ENCODE measurements at regions not wholly inside any gene's neighbourhood (a gene's known extent, or its start where the extent isn't known, plus 50 kb on each side); places are given as distances from the start of the nearest gene placed in this dataset.

DNA sequence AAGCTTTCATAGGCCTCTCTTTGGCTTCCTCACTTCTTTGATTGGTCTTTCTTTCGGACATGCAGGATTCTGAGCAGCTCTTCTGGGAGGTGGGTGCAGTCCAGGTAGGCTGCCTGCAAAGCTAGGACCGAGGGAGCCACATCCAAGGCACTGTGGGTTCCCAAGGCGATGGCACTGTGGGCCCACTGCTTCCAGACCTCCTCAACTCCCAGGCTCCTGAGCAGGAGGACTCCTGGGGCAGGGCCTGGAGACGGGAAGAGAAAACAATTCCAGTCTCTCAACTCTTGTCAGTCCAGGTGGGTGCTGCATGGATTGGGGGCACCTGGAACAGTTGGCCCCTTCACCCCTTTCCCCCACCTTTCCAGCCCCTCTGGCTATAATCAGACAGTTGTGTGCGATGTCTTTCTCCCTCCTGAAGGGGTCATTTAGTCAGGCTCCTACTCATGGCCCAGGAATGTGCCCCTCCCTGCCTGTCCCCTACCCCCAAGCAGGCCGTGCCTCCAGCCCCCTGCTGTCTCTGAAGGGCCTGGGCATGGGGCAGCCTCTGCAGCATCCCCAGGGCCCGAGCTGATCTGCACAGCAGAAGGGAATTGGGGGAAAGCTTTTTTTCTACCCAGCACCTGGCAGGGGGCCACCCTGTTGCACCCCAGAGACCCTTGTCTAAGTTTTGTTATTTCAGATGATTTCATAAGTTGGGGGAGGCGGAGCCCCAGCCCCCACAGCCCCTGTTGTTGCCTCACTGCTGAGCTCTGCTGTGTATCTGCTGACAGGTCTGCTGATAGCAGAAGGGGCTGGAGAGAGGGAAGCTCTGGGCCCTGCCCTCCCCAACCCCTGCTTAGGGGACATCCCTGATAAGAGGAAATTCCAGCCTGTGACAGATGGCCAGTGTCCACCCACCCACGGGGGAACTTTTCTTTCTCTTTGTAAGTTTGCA, 330.3 kb downstream of the SEC14L1 start:
- H2AK5ac ChIP-seq (ENCODE audit: low read depth, low read length): peak overlapping the region; percentile 75; the same call in 1 of the 2 replicates
- H3K18ac ChIP-seq (ENCODE audit: extremely low read depth, low read length): peak overlapping the region; percentile 73
- peak overlapping the region; percentile 76; the same call in 1 of the 2 replicates for H3K27ac ChIP-seq (ENCODE audit: low read depth, low read length)
- peaks cover 28% of the 10 kb centered on the region for H3K79me1 ChIP-seq (ENCODE audit: low read depth, low read length)
- ChIA-PET CTCF (ENCODE audit: partially characterized antibody) (interaction anchor here (0.6 to 3.1 kb wide), 9 partner anchors 12 to 195 kb away, joined by 3 to 29 read pairs (median 3); no protein-coding TSS in a partner anchor), POLR2A (ENCODE audit: partially characterized antibody) (interaction anchor here (0.5 to 6.1 kb wide), 6 partner anchors 10 to 235 kb away, joined by 3 to 33 read pairs (median 4); no protein-coding TSS in a partner anchor)
- H4K5ac ChIP-seq (ENCODE audit: insufficient read length, low read depth, low read length): peak overlapping the region; percentile 22
- H4K8ac ChIP-seq (ENCODE audit: extremely low read depth, insufficient read depth, low read length): no peak overlapping the region; the same call in 1 of the 2 replicates
- no peak for DNase-seq (ENCODE audit: low read depth in 1 of 2, low spot score in 2 of 2)
- no peak overlapping the region for H3K9ac ChIP-seq (replicated peaks in 1 of 4; ENCODE audit: extremely low read depth in 1 of 4, low read depth in 3 of 4, low read length in 3 of 4)
- H3K23me2 ChIP-seq (ENCODE audit: low read depth, low read length): peaks cover 11% of the 10 kb centered on the region; the same call in 1 of the 2 replicates
- peak overlapping the region; percentile 85 for H2BK5ac ChIP-seq (ENCODE audit: low read depth, low read length)
- H3K27me3 ChIP-seq (replicated peaks in 1 of 4; ENCODE audit: control insufficient read depth in 3 of 4, extremely low read depth in 1 of 4, insufficient read depth in 3 of 4, low read length in 3 of 4): no peaks in the 10 kb centered on the region
- peak overlapping the region in 1 of 4 experiments; percentile 2; a peak in 1 of 8 replicates for H3K4me3 ChIP-seq (ENCODE audit: extremely low read depth in 1 of 4, insufficient read depth in 2 of 4, low read depth in 3 of 4, low read length in 4 of 4)
- peak overlapping the region; percentile 49 to 63; a peak in 3 of 4 replicates for H3K4me2 ChIP-seq (ENCODE audit: insufficient read depth in 1 of 2, low read depth in 2 of 2, low read length in 2 of 2)
- no peak overlapping the region for H3K14ac ChIP-seq (ENCODE audit: insufficient read length)
- peak overlapping the region; percentile 77; the same call in 1 of the 2 replicates for H2BK12ac ChIP-seq (ENCODE audit: low read depth, low read length)
- peaks cover 4 to 13% of the 10 kb centered on the region in 2 experiments for H4K20me1 ChIP-seq (replicated peaks in 1 of 2; ENCODE audit: control insufficient read depth in 1 of 2, insufficient read depth in 2 of 2, low read length in 2 of 2)
- H3K23ac ChIP-seq (ENCODE audit: insufficient read length): no peak overlapping the region
- H2BK120ac ChIP-seq (replicated peaks; ENCODE audit: low read depth, low read length): peak overlapping the region; percentile 16
- H3K4ac ChIP-seq (replicated peaks; ENCODE audit: insufficient read length, low read depth, low read length): peak overlapping the region; percentile 82
- 0 out of 2 replicates have a peak overlapping the region, but pooled peaks have one; percentile 9 for H2BK20ac ChIP-seq (ENCODE audit: low read length)
- peaks cover 37 to 69% (median 50%) of the 10 kb centered on the region in 4 experiments for H3K4me1 ChIP-seq (replicated peaks in 1 of 4; ENCODE audit: control insufficient read depth in 3 of 4, insufficient read depth in 4 of 4, low read length in 3 of 4)
- peaks cover 6 to 75% of the 10 kb centered on the region in 2 experiments for H3K79me2 ChIP-seq (ENCODE audit: control insufficient read depth in 1 of 2, insufficient read depth in 2 of 2, low read length in 2 of 2)
- no peak for FAIRE-seq
- H2AFZ ChIP-seq (ENCODE audit: low read length): no peak overlapping the region
- 65% methylated on average over 7 of the region's 9 CpGs; no CpG with 5 or more reads in 1 of the 2 experiments for WGBS, 2 experiments (ENCODE audit: extremely low coverage in 1 of 2, insufficient coverage in 1 of 2, insufficient read length in 1 of 2, insufficient replicate concordance in 2 of 2, low coverage in 1 of 2, low lambda C conversion rate in 2 of 2, missing lambda C conversion rate in 1 of 2)
- H2BK15ac ChIP-seq (ENCODE audit: low read length): 0 out of 2 replicates have a peak overlapping the region, but pooled peaks have one; percentile 1
- H3K56ac ChIP-seq (replicated peaks; ENCODE audit: insufficient read length, low read depth, low read length): peak overlapping the region; percentile 35
- no peaks in the 10 kb centered on the region for H3K9me3 ChIP-seq (ENCODE audit: insufficient read depth in 2 of 2, low read depth in 1 of 2, low read length in 1 of 2)
- H3K36me3 ChIP-seq (ENCODE audit: control insufficient read depth in 2 of 4, insufficient read depth in 4 of 4, low read length in 3 of 4): peaks cover 0 to 6% (median 2%) of the 10 kb centered on the region in 4 experiments; a peak in 4 of 8 replicates
- peak overlapping the region; percentile 82 for H4K91ac ChIP-seq (replicated peaks; ENCODE audit: insufficient read length, low read length)
- no peak for TF ChIP-seq EGR1 (IDR thresholded peaks at IDR 0.05; ENCODE audit: borderline replicate concordance, low read depth, low read length)
- TF ChIP-seq JUN (IDR thresholded peaks at IDR 0.05; ENCODE audit: low read depth, low read length): peak; percentile 71
- TF ChIP-seq RAD21 (IDR thresholded peaks at IDR 0.05 in 1 of 2, conservative IDR thresholded peaks at IDR 0.05 in 1 of 2; ENCODE audit: low read depth in 2 of 2, low read length in 2 of 2): peak in 1 of 2 experiments; percentile 17; a peak in 1 of 4 replicates
- no peak for TF ChIP-seq BACH1 (IDR thresholded peaks at IDR 0.05; ENCODE audit: low read length)
- TF ChIP-seq, protein P1, sequence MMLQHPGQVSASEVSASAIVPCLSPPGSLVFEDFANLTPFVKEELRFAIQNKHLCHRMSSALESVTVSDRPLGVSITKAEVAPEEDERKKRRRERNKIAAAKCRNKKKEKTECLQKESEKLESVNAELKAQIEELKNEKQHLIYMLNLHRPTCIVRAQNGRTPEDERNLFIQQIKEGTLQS (IDR thresholded peaks at IDR 0.05; ENCODE audit: insufficient read depth, low read depth, low read length): 0 out of 2 replicates have a peak, but pooled peaks have one; percentile 12
- TF ChIP-seq PHF8 (conservative IDR thresholded peaks at IDR 0.05; ENCODE audit: low read depth, low read length): no peak
- TF ChIP-seq KDM5A (IDR thresholded peaks at IDR 0.05; ENCODE audit: low read length): no peak
- TF ChIP-seq JUND (IDR thresholded peaks at IDR 0.05; ENCODE audit: low read length): peak; percentile 92
- TF ChIP-seq FOSL1 (IDR thresholded peaks at IDR 0.05; ENCODE audit: insufficient read depth, low read depth, low read length): no peak
